H1 (cell line): ENCODE measurements at regions not wholly inside any gene's neighbourhood (a gene's known extent, or its start where the extent isn't known, plus 50 kb on each side); places are given as distances from the start of the nearest gene placed in this dataset.

Source experiments
- CTCF ChIA-PET: fragments of 300-600 bp; sonication (Branson Sonifier 250); formaldehyde crosslinking; loops from one replicate; lab custom pipeline; 2021; ENCODE audit not compliant: partially characterized antibody; lab: Charles Lee
- POLR2A ChIA-PET: fragments of 300-600 bp; sonication (Branson Sonifier 250); formaldehyde crosslinking; loops from one replicate; lab custom pipeline; 2021; ENCODE audit warnings: inconsistent platforms; ENCODE audit not compliant: partially characterized antibody; lab: Charles Lee
- DNase-seq, 2 experiments: peaks; one replicate each; pipeline versions ENCODE4 v3.0.0 to v3.0.0-alpha.2; 2010 to 2022; ENCODE audit warnings: low spot score in 2 of 2, low read depth in 1 of 2, mixed read lengths in 1 of 2
- FAIRE-seq: peaks from 2 replicates; lab custom pipeline; 2011; peaks lifted over from hg19 to GRCh38; lab: Jason Lieb, UNC
- H2AFZ ChIP-seq: 2 replicates; pipeline ENCODE4 v1.8.1; 2012; ENCODE audit warnings: low read length, inconsistent platforms
- H2AK5ac ChIP-seq: 2 replicates; pipeline ENCODE4 v1.6.1; 2013; ENCODE audit warnings: low read depth, low read length
- H2BK120ac ChIP-seq: replicated peaks from 2 replicates; pipeline ENCODE3; 2013; ENCODE audit warnings: low read depth, low read length, inconsistent platforms
- H2BK12ac ChIP-seq: 2 replicates; pipeline ENCODE4 v1.6.1; 2013; ENCODE audit warnings: low read depth, low read length
- H2BK15ac ChIP-seq: 2 replicates; pipeline ENCODE4 v1.6.1; 2013; ENCODE audit warnings: low read length
- H2BK20ac ChIP-seq: 2 replicates; pipeline ENCODE4 v1.6.1; 2013; ENCODE audit warnings: low read length
- H2BK5ac ChIP-seq: 2 replicates; pipeline ENCODE4 v1.6.1; 2013; ENCODE audit warnings: low read depth, low read length
- H3K14ac ChIP-seq: 2 replicates; pipeline ENCODE4 v1.6.1; 2013; ENCODE audit warnings: inconsistent platforms; ENCODE audit not compliant: insufficient read length
- H3K18ac ChIP-seq: 2 replicates; pipeline ENCODE4 v1.6.1; 2013; ENCODE audit warnings: low read length; ENCODE audit errors: extremely low read depth
- H3K23ac ChIP-seq: 2 replicates; pipeline ENCODE4 v1.6.1; 2013; ENCODE audit warnings: inconsistent platforms; ENCODE audit not compliant: insufficient read length
- H3K23me2 ChIP-seq: 2 replicates; pipeline ENCODE4 v1.6.1; 2013; ENCODE audit warnings: low read depth, low read length
- H3K27ac ChIP-seq: 2 replicates; pipeline ENCODE4 v1.6.1; 2011; ENCODE audit warnings: low read depth, low read length, inconsistent platforms
- H3K27me3 ChIP-seq, 4 experiments: replicated peaks in 1 of 4; 1 replicate in 1 of 4; 2 replicates in 3 of 4; pipeline versions ENCODE4 v1.6.1 to v1.8.1; 2011 to 2013; ENCODE audit warnings: low read length in 3 of 4, mild to moderate bottlenecking in 3 of 4, inconsistent platforms in 2 of 4, mixed read lengths in 2 of 4, moderate library complexity in 1 of 4; ENCODE audit not compliant: control insufficient read depth in 3 of 4, insufficient read depth in 3 of 4; ENCODE audit errors: extremely low read depth in 1 of 4
- H3K36me3 ChIP-seq, 4 experiments: 2 replicates each; pipeline versions ENCODE4 v1.6.1 to v1.8.1; 2011 to 2013; ENCODE audit warnings: mild to moderate bottlenecking in 4 of 4, low read length in 3 of 4, moderate library complexity in 2 of 4, control low read depth in 1 of 4, inconsistent platforms in 1 of 4; ENCODE audit not compliant: insufficient read depth in 4 of 4, control insufficient read depth in 2 of 4
- H3K4ac ChIP-seq: replicated peaks from 2 replicates; pipeline ENCODE3; 2013; ENCODE audit warnings: low read length, low read depth, mixed read lengths, inconsistent platforms; ENCODE audit not compliant: insufficient read length
- H3K4me1 ChIP-seq, 4 experiments: replicated peaks in 1 of 4; 1 replicate in 1 of 4; 2 replicates in 3 of 4; pipeline versions ENCODE4 v1.6.1 to v1.8.1; 2011 to 2013; ENCODE audit warnings: low read length in 3 of 4, inconsistent platforms in 2 of 4, mixed read lengths in 1 of 4; ENCODE audit not compliant: insufficient read depth in 4 of 4, control insufficient read depth in 3 of 4
- H3K4me2 ChIP-seq, 2 experiments: 2 replicates each; pipeline versions ENCODE4 v1.6.1 to v1.8.1; 2011 to 2013; ENCODE audit warnings: low read depth in 2 of 2, low read length in 2 of 2, control low read depth in 1 of 2, inconsistent platforms in 1 of 2, mild to moderate bottlenecking in 1 of 2; ENCODE audit not compliant: insufficient read depth in 1 of 2
- H3K4me3 ChIP-seq, 4 experiments: fragments of 200-600, 300-600 bp in 1 of 4; sonication (generic), shearing (Covaris generic), sonication (Bioruptor Twin) in 1 of 4; 2 replicates each; pipeline versions ENCODE4 v1.5.1 to v1.8.1; 2011 to 2016; ENCODE audit warnings: low read length in 4 of 4, low read depth in 3 of 4, control low read depth in 2 of 4, inconsistent platforms in 2 of 4, mild to moderate bottlenecking in 2 of 4, mixed read lengths in 1 of 4, moderate library complexity in 1 of 4; ENCODE audit not compliant: insufficient read depth in 2 of 4; ENCODE audit errors: extremely low read depth in 1 of 4
- H3K56ac ChIP-seq: replicated peaks from 2 replicates; pipeline ENCODE3; 2013; ENCODE audit warnings: low read depth, mild to moderate bottlenecking, mixed read lengths, low read length, inconsistent platforms; ENCODE audit not compliant: insufficient read length
- H3K79me1 ChIP-seq: 2 replicates; pipeline ENCODE4 v1.6.1; 2013; ENCODE audit warnings: low read depth, low read length, control low read depth
- H3K79me2 ChIP-seq, 2 experiments: 2 replicates each; pipeline versions ENCODE4 v1.6.1 to v1.8.1; 2012 to 2013; ENCODE audit warnings: low read length in 2 of 2, mild to moderate bottlenecking in 2 of 2, inconsistent platforms in 1 of 2; ENCODE audit not compliant: insufficient read depth in 2 of 2, control insufficient read depth in 1 of 2
- H3K9ac ChIP-seq, 4 experiments: replicated peaks in 1 of 4; 1 replicate in 1 of 4; 2 replicates in 3 of 4; pipeline versions ENCODE4 v1.6.1 to v1.8.1; 2011 to 2013; ENCODE audit warnings: low read depth in 3 of 4, low read length in 3 of 4, control low read depth in 2 of 4, mild to moderate bottlenecking in 2 of 4, moderate library complexity in 2 of 4, inconsistent platforms in 1 of 4; ENCODE audit errors: extremely low read depth in 1 of 4
- H3K9me3 ChIP-seq, 2 experiments: 2 replicates each; pipeline versions ENCODE4 v1.6.1 to v1.8.1; 2012 to 2013; ENCODE audit warnings: mild to moderate bottlenecking in 2 of 2, moderate library complexity in 2 of 2, control low read depth in 1 of 2, inconsistent platforms in 1 of 2, low read depth in 1 of 2, low read length in 1 of 2, mixed read lengths in 1 of 2; ENCODE audit not compliant: insufficient read depth in 2 of 2
- H4K20me1 ChIP-seq, 2 experiments: replicated peaks in 1 of 2; 2 replicates each; pipeline versions ENCODE3 to v1.8.1; 2011 to 2013; ENCODE audit warnings: inconsistent platforms in 2 of 2, low read length in 2 of 2, mild to moderate bottlenecking in 1 of 2; ENCODE audit not compliant: insufficient read depth in 2 of 2, control insufficient read depth in 1 of 2
- H4K5ac ChIP-seq: 2 replicates; pipeline ENCODE4 v1.6.1; 2013; ENCODE audit warnings: low read length, low read depth, mixed read lengths, inconsistent platforms; ENCODE audit not compliant: insufficient read length
- H4K8ac ChIP-seq: 2 replicates; pipeline ENCODE4 v1.8.0; 2013; ENCODE audit warnings: mild to moderate bottlenecking, moderate library complexity, low read length, inconsistent platforms; ENCODE audit not compliant: insufficient read depth; ENCODE audit errors: extremely low read depth
- H4K91ac ChIP-seq: replicated peaks from 2 replicates; pipeline ENCODE3; 2013; ENCODE audit warnings: low read length, mixed read lengths, inconsistent platforms; ENCODE audit not compliant: insufficient read length
- CTBP2 ChIP-seq: IDR thresholded peaks from 2 replicates; pipeline ENCODE4 v1.7.0; 2011; ENCODE audit warnings: borderline replicate concordance, mild to moderate bottlenecking, moderate library complexity, mixed read lengths, low read length; ENCODE audit not compliant: insufficient read depth, insufficient read length
- CTCF ChIP-seq, 3 experiments: IDR thresholded peaks; 1 replicate in 2 of 3; 2 replicates in 1 of 3; pipeline versions ENCODE4 v1.5.1 to v1.6.1; 2011; ENCODE audit warnings: low read length in 3 of 3, mild to moderate bottlenecking in 3 of 3, inconsistent platforms in 2 of 3, low read depth in 1 of 3, moderate library complexity in 1 of 3; ENCODE audit not compliant: insufficient read depth in 1 of 3; ENCODE audit errors: control extremely low read depth in 1 of 3
- HDAC2 ChIP-seq, 2 experiments: fragments of 300-600 bp in 1 of 2; sonication (generic) in 1 of 2; IDR thresholded peaks; 2 replicates each; pipeline ENCODE4 v1.6.1; 2011 to 2012; ENCODE audit warnings: low read depth in 2 of 2, low read length in 2 of 2, mild to moderate bottlenecking in 2 of 2, moderate library complexity in 2 of 2, borderline replicate concordance in 1 of 2, inconsistent platforms in 1 of 2
- RAD21 ChIP-seq, 2 experiments: IDR thresholded peaks in 1 of 2; conservative IDR thresholded peaks in 1 of 2; 2 replicates each; pipeline ENCODE4 v1.6.1; 2011; ENCODE audit warnings: low read depth in 2 of 2, low read length in 2 of 2, improper control_type of control experiment in 1 of 2, inconsistent platforms in 1 of 2, mild to moderate bottlenecking in 1 of 2, moderate library complexity in 1 of 2
- SUZ12 ChIP-seq: fragments of 200-600 bp; sonication (generic); IDR thresholded peaks from 2 replicates; pipeline ENCODE4 v1.6.1; 2012; ENCODE audit warnings: mild to moderate bottlenecking, inconsistent platforms, low read length, moderate library complexity, mixed read lengths
- WGBS, 2 experiments: shearing (Covaris generic) in 1 of 2; methylation state at CpG; one replicate each; pipeline versions ENCODE4 v1.1.6 to v1.1.7; 2013 to 2015; ENCODE audit warnings: low lambda C conversion rate in 2 of 2, mixed read lengths in 2 of 2, inconsistent platforms in 1 of 2, low coverage in 1 of 2, missing lambda C conversion rate in 1 of 2; ENCODE audit not compliant: insufficient replicate concordance in 2 of 2, insufficient coverage in 1 of 2, insufficient read length in 1 of 2; ENCODE audit errors: extremely low coverage in 1 of 2, missing lambda C conversion rate in 1 of 2; 5-methylcytosine and 5-hydroxymethylcytosine counted together

- Histone ChIP-seq H2BK20ac (no peak overlapping the region; the same call in 1 of the 2 replicates), H2BK12ac (no peak overlapping the region), H3K9ac (no peak overlapping the region), H3K23me2 (no peaks in the 10 kb centered on the region), H2BK5ac (no peak overlapping the region), H3K23ac (no peak overlapping the region), H2AFZ (no peak overlapping the region), H3K4me3 (no peak overlapping the region), H3K79me2 (no peaks in the 10 kb centered on the region), H4K20me1 (no peaks in the 10 kb centered on the region), H4K8ac (no peak overlapping the region), H3K9me3 (no peaks in the 10 kb centered on the region), H2BK120ac (no peak overlapping the region), H4K5ac (no peak overlapping the region), H3K4me1 (no peaks in the 10 kb centered on the region), H3K27ac (no peak overlapping the region), H3K18ac (no peak overlapping the region), H3K79me1 (no peaks in the 10 kb centered on the region), H3K14ac (no peak overlapping the region), H3K4me2 (no peak overlapping the region), H2AK5ac (no peak overlapping the region), H3K27me3 (no peaks in the 10 kb centered on the region), H3K56ac (no peak overlapping the region), H2BK15ac (no peak overlapping the region), H3K4ac (no peak overlapping the region), H4K91ac (no peak overlapping the region)
- DNase-seq (peak; percentile 5 to 75), FAIRE-seq (no peak)
- ChIA-PET POLR2A (no interaction called here), CTCF (interaction anchor here (0.8 to 1.3 kb wide), 6 partner anchors 9 to 536 kb away, joined by 3 to 5 read pairs (median 4); no protein-coding TSS in a partner anchor)
- WGBS, 2 experiments: 47% methylated on average over 2 of the region's 2 CpGs; no CpG with 5 or more reads in 1 of the 2 experiments
- TF ChIP-seq CTBP2 (no peak), RAD21 (IDR thresholded peaks at IDR 0.05 in 1 of 2, conservative IDR thresholded peaks at IDR 0.05 in 1 of 2; ENCODE audit: low read depth in 2 of 2, low read length in 2 of 2) (peak; percentile 62 to 67), SUZ12 (no peak), HDAC2 (IDR thresholded peaks at IDR 0.05; ENCODE audit: borderline replicate concordance in 1 of 2, low read depth in 2 of 2, low read length in 2 of 2) (no peak), CTCF (IDR thresholded peaks at IDR 0.05; ENCODE audit: control extremely low read depth in 1 of 3, insufficient read depth in 1 of 3, low read depth in 1 of 3, low read length in 3 of 3) (peak; percentile 65 to 92 (median 86))
- TF ChIP-seq, all 59 proteins: peak for 2
- no peaks in the 10 kb centered on the region for H3K36me3 ChIP-seq
These were observed 100.5 kb upstream of the NEK7 start for GRCh38 chr1:198056255-198056654.
